ENCODE measurements at regions not wholly inside any gene's neighbourhood (a gene's known extent, or its start where the extent isn't known, plus 50 kb on each side); places are given as distances from the start of the nearest gene placed in this dataset.

- TF ChIP-seq POLR2A (IDR thresholded peaks at IDR 0.05) (no peak), POLR2AphosphoS5 (IDR thresholded peaks at IDR 0.05) (no peak), CTCF (IDR thresholded peaks at IDR 0.05 in 8 of 11, conservative IDR thresholded peaks at IDR 0.05 in 3 of 11) (no peak)
Measured at GRCh38 chr13:54379461-54379860, 1350.8 kb downstream of the OLFM4 start.

Data from spleen (tissue), 7 donors.